T-helper 1 cell (primary cell): ENCODE measurements at regions not wholly inside any gene's neighbourhood (a gene's known extent, or its start where the extent isn't known, plus 50 kb on each side); places are given as distances from the start of the nearest gene placed in this dataset.

ENCODE experiments used
- DNase-seq, 5 donors: peaks; one replicate each; pipeline ENCODE4 v3.0.0-alpha.2; 2012 to 2020

GRCh38 chr9:87259543-87260518 is 237.8 kb upstream of the DAPK1 start:
- no peak for DNase-seq

DNA sequence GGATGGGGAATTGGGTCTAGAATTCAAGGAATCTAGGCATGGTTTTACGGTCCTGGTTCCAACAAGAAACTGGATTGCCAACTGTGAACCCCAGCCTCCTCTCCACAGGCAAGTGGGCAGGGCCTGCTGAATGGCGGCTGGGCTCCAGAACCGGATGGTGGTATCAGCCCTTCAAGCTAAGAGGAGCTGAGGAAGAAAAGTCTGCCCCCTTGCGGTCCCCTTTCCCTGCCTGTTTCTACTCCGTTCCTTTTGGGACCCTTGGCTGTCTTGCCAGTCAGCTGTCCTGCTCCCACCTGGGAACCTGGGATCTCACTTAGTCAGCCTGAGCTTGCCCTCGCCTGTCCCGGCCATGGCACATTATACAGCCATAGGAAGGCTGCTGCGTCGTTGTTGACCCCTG is 234.4 kb upstream of the DAPK1 start:
- DNase-seq: no peak

DNA sequence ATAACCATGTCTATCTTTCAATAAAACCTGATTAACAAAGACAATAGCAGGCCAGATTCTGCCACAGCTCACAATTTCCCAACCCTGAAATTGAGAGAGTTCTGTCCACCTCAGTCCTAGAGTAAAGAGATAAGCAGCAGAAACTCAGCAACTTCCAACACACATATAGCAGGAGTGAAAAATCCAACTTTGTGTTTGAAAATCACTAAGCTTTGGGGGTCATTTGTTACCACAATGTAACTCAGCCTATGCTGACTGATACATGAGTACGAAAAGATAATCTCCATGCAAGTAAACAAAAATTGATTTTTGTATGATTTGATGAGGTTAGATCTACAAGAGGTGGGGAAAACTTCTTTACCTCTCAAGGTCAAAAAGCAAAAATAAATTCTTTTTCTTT is 231.0 kb upstream of the DAPK1 start:
- DNase-seq: no peak

- DNase-seq: no peak
Measured at GRCh38 chr9:87267251-87268070, 230.2 kb upstream of the DAPK1 start.

DNA sequence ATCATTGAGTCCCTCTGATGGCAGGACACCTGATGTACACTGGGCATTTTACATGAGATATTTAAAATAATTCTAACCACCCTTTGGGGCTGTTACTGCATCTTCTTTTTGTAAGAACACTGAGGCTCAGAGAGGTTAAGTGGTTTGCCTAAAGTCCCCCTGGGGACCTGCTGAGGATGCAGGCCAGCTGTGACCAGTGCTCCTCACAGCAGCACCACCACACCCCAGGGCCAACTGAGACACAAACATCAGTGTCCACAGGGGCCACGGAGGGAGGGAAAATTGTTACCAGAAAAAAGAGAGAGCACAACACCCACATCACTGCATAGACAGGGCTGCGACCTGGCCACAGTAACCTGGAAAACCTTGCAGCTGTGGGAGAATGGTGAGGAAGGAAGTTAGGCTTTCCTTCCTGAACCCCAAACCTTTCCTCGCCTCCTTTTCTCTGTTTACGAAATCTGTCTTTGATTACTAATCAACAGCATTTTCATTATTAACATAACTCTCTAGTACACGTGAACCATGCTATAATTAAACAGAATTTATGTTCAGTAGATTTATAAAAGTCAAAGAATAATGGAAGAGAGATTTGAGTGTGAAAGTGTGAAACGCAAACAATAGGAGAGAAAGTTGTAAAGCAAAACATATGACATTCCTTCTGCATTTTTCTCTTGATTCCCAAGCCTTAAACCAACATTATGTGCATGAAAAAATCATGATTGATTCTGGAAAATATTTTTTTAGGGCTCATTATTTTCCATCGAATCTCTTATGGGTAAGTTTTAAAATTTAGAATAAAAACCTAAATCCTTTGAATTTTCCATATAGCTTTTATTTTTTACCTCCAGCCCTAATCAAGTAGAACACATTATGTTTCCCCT is 228.1 kb upstream of the DAPK1 start:
- DNase-seq: no peak

GRCh38 chr9:87270221-87270847 is 227.3 kb upstream of the DAPK1 start:
- DNase-seq: no peak

GRCh38 chr9:87270848-87271234 is 226.8 kb upstream of the DAPK1 start:
- DNase-seq: no peak

GRCh38 chr9:87271696-87272477 is 225.8 kb upstream of the DAPK1 start:
- DNase-seq: no peak

- no peak for DNase-seq
Measured at GRCh38 chr9:87275047-87275725, 222.5 kb upstream of the DAPK1 start.

DNA sequence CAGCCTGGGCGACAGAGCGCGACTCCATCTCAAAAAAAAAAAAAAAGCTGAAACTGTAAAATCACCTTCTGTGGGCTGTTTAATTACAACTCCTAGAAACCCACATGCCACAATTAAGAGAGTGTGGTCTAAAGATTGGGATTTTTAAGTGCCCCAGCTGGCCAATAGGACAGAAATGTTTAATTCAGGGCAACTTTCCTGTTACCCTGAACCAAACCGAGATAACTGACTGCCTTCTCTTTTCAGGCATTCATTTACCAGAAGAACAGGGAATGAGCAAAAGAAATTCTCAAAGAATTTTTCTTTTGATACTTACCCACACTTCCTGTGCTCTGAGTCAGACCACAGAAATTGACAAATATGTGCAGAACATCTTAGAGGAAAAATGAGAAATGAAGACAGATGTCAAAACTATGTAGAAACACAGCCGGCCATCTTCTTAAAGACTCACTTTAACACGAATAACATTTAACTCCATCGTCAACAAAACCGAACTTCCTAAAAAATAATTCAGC is 221.3 kb upstream of the DAPK1 start:
- peak in 1 of 5 donors; percentile 11 for DNase-seq

DNA sequence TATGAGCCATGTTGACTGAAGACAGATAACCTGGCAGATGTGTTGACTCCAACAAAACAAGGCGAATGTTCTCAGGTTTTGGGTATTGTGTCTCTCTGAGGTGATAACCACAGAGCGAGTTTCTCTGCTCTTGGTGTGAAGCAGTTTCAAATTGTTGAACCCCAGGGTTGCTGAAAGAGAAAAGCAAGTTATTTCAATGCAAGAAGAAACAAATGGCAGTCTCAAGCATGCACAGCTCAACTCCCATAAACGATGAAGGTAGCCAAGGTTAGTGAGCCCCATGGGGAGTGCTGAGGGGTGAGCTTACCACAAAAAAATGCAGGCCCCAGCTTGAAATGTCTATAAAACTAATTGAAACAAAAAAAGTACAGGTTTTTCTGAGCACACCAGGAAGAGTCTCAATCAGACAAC is 220.8 kb upstream of the DAPK1 start:
- DNase-seq: peak in 1 of 5 donors; percentile 20

DNA sequence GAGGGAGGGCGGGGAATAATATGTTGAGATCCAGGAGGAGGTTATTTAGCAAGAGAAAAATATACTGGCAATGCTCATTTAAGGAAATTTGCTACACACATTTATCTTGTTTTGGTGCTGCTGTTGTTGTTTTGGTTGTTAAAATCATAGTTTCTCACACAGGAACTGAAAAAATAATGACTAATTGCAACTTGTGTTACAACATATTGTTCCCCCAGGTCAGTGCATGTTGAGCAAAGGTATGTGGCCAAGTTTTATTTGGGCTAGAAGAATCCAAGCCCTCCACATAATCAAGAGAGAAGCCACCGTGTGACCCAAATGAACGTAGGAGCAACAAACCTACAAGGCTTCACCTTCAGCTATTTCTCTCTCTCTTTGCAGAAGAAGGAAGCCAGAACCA is 220.3 kb upstream of the DAPK1 start:
- DNase-seq: no peak

GRCh38 chr9:87278971-87279733 is 218.5 kb upstream of the DAPK1 start:
- DNase-seq: no peak

- no peak for DNase-seq
Measured at GRCh38 chr9:87280421-87280820, 217.2 kb upstream of the DAPK1 start.

- no peak for DNase-seq
Measured at GRCh38 chr9:87282538-87282937, 215.1 kb upstream of the DAPK1 start.

DNA sequence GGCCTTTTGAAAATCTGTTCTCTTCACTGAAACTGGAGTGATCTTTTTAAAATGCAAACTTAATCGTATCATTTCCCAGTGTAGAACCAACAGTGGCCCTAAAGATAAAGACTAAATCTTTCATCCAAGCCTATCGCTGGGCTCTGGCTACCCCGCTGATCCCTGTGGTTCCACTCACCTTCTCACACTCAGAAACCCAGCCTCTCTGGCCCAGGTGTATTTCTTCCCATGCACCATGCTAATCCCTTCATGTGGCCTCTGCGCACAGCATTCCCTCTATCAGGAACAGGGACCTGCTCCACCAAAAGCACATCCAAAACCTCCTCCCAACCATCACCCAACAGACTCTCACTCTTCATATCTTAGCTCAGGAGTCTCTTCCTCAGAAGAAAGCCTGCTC is 214.1 kb upstream of the DAPK1 start:
- DNase-seq: no peak

DNA sequence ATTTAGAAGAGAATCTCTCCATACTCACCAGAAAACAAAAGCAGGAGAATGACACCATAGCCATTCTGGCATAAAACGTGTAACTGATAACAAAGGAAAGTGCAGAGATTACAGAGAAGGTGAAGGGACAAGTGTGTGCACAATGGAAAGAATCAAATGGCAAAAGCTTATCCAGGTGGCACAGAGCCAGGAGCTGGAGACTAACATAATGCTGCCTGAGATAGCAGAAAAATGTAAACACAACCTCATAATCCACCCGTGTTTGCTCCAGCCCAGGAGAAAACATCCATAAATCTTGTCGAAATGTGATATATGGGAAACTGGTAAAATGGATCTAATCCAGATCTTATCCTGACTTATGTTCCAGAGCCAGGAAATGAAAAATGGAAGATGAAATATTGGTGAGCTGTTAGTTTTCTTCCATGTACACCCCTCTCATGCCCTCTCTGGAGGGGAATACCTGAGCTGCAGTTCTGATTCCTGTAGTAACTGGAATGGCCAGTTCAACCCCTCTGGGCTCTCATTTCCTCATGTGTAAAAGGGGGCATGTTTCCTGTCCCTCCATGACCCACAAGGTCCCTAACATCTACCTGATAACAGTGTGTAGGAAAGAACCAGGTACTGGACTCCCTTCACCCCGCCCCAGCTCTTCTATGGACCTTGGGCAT is 212.3 kb upstream of the DAPK1 start:
- no peak for DNase-seq

- DNase-seq: no peak
Measured at GRCh38 chr9:87286506-87286905, 211.2 kb upstream of the DAPK1 start.
